ENCODE measurements at regions not wholly inside any gene's neighbourhood (a gene's known extent, or its start where the extent isn't known, plus 50 kb on each side); places are given as distances from the start of the nearest gene placed in this dataset.

- Histone ChIP-seq H3K4me3 (no peak overlapping the region), H3K36me3 (ENCODE audit: control insufficient read depth, insufficient read depth, low read length) (no peaks in the 10 kb centered on the region), H3K27ac (ENCODE audit: extremely low read depth, low read depth, low read length) (no peak overlapping the region), H3K79me2 (ENCODE audit: control insufficient read depth, insufficient read depth, low read length) (no peaks in the 10 kb centered on the region), H3K9ac (ENCODE audit: insufficient read depth in 1 of 2, low read depth in 2 of 2, low read length in 2 of 2) (no peak overlapping the region), H3K4me2 (ENCODE audit: insufficient read depth, low read length) (no peak overlapping the region), H3K9me3 (replicated peaks; ENCODE audit: control insufficient read depth, insufficient read depth, low read depth, low read length) (no peaks in the 10 kb centered on the region), H4K20me1 (replicated peaks; ENCODE audit: control insufficient read depth, insufficient read depth, low read length) (no peaks in the 10 kb centered on the region), H2AFZ (ENCODE audit: low read depth, low read length) (no peak overlapping the region), H3K4me1 (replicated peaks in 1 of 2; ENCODE audit: control insufficient read depth in 2 of 2, insufficient read depth in 2 of 2, low read length in 2 of 2) (no peaks in the 10 kb centered on the region), H3K9me1 (ENCODE audit: control insufficient read depth, insufficient read depth, low read length) (no peaks in the 10 kb centered on the region), H3K27me3 (ENCODE audit: control insufficient read depth in 2 of 2, insufficient read depth in 2 of 2, low read length in 2 of 2) (no peaks in the 10 kb centered on the region)
- ATAC-seq (no peak), DNase-seq (ENCODE audit: extremely low read depth in 1 of 4, low spot score in 3 of 4) (no peak), FAIRE-seq (no peak)
- TF ChIP-seq ZBTB7A (IDR thresholded peaks at IDR 0.05; ENCODE audit: borderline replicate concordance, control insufficient read depth, low read depth, low read length) (no peak), MBD2 (IDR thresholded peaks at IDR 0.05; ENCODE audit: borderline replicate concordance, low read depth) (no peak), NCOA2 (IDR thresholded peaks at IDR 0.05; ENCODE audit: partially characterized antibody in 2 of 2) (no peak), PHF20 (IDR thresholded peaks at IDR 0.05; ENCODE audit: partially characterized antibody) (no peak), MEIS2 (IDR thresholded peaks at IDR 0.05; ENCODE audit: partially characterized antibody) (no peak), KAT2B (IDR thresholded peaks at IDR 0.05; ENCODE audit: low read depth, low read length) (no peak), EZH2 (IDR thresholded peaks at IDR 0.05; ENCODE audit: borderline replicate concordance, low read depth, low read length) (no peak), ATF6 (CRISPR knock-in tag; IDR thresholded peaks at IDR 0.05) (no peak), ELK3 (CRISPR knock-in tag; IDR thresholded peaks at IDR 0.05) (no peak), FOXO4 (CRISPR knock-in tag; IDR thresholded peaks at IDR 0.05) (no peak), ZNF785 (CRISPR knock-in tag; IDR thresholded peaks at IDR 0.05) (no peak), ZNF324 (CRISPR knock-in tag; IDR thresholded peaks at IDR 0.05) (no peak)
- POLR2A ChIA-PET = no interaction called here
- in situ Hi-C loops (cut with MboI) (no loop called here), intact Hi-C loops (cut with micrococcal nuclease) (no loop called here)
- no TSS peak for BruUV-seq (replicated peaks)
- CTCF ChIA-PET (ENCODE audit: low intra/inter-chr PET ratio) = no interaction called here
- 4% methylated on average over 3 of the region's 3 CpGs for whole genome bisulfite sequencing (ENCODE audit: insufficient coverage, low coverage, missing lambda C conversion rate)
Observed at GRCh38 chr4:170169699-170170098, 79.9 kb upstream of the AADAT start.

Measured in K562 (cell line).